ENCODE measurements at regions not wholly inside any gene's neighbourhood (a gene's known extent, or its start where the extent isn't known, plus 50 kb on each side); places are given as distances from the start of the nearest gene placed in this dataset.
A peak's percentile ranks its signal among the peaks of the same experiment; 100 is the strongest.

DNA sequence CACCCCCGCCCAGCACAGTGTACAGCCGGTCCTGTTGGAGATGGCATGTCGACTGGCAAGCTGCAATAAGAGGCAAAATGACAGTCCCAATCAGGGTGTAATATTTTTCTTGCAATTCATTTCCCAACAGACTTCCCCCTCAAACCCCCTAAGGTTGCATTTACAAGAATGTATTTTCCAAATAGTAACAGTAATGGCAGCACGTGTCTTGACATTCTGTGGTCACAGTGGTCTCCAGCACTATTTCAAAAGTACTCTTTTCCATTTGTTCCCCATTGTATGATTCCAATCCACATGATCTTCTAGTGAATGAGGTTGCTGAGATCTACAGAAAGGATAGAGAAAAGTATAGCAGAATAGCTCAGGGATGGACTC is 97.8 kb upstream of the CARMIL1 start:
- Histone ChIP-seq H3K23ac (ENCODE audit: low read depth, low read length) (no peak overlapping the region), H4K8ac (ENCODE audit: low read depth in 2 of 2, low read length in 2 of 2) (no peak overlapping the region), H2AK9ac (replicated peaks; ENCODE audit: low read depth, low read length, poor library complexity) (no peak overlapping the region), H2BK20ac (ENCODE audit: low read depth, low read length) (peak overlapping the region; percentile 37; the same call in 1 of the 2 replicates), H4K5ac (ENCODE audit: low read depth, low read length) (no peak overlapping the region; the same call in 1 of the 2 replicates), H2BK120ac (ENCODE audit: low read depth, low read length) (peak overlapping the region; percentile 39), H4K91ac (ENCODE audit: insufficient read depth, low read depth, low read length) (peak overlapping the region; percentile 33; the same call in 1 of the 2 replicates), H3K79me1 (ENCODE audit: low read depth in 1 of 2, low read length in 2 of 2) (no peaks in the 10 kb centered on the region), H3K18ac (ENCODE audit: low read depth, low read length) (no peak overlapping the region), H3K27ac (ENCODE audit: insufficient read depth, low read length) (no peak overlapping the region), H2BK5ac (ENCODE audit: low read depth, low read length, poor library complexity, severe bottlenecking) (no peak overlapping the region), H3K4me3 (ENCODE audit: insufficient read depth, low read depth, low read length) (no peak overlapping the region), H3K27me3 (ENCODE audit: control insufficient read depth, insufficient read depth, low read length) (no peaks in the 10 kb centered on the region), H3K36me3 (ENCODE audit: control insufficient read depth, insufficient read depth, low read length) (no peaks in the 10 kb centered on the region), H3K4ac (ENCODE audit: low read depth, low read length) (peak overlapping the region; percentile 14), H2BK15ac (ENCODE audit: low read depth, low read length) (peak overlapping the region; percentile 30; the same call in 2 of the 3 replicates), H3K9ac (ENCODE audit: low read depth, low read length) (no peak overlapping the region), H3K4me1 (ENCODE audit: control insufficient read depth, insufficient read depth, low read length) (peaks cover 5% of the 10 kb centered on the region), H2AK5ac (ENCODE audit: low read depth, low read length) (no peak overlapping the region), H3K9me1 (ENCODE audit: insufficient read depth, low read length) (no peaks in the 10 kb centered on the region), H3K4me2 (ENCODE audit: low read depth, low read length) (no peak overlapping the region), H3K14ac (replicated peaks; ENCODE audit: low read depth, low read length) (no peak overlapping the region), H3K9me3 (ENCODE audit: control insufficient read depth, insufficient read depth, low read length) (0 out of 2 replicates have a peak, but pooled peaks cover 2% of the 10 kb centered on the region), H3K56ac (ENCODE audit: extremely low read depth, insufficient read depth, low read length) (no peak overlapping the region), H4K20me1 (ENCODE audit: insufficient read depth, low read length) (no peaks in the 10 kb centered on the region), H2AFZ (replicated peaks; ENCODE audit: low read length, poor library complexity) (no peak overlapping the region)
- intact Hi-C loops (cut with micrococcal nuclease), result no loop called here
- ATAC-seq (ENCODE audit: low read depth) (no peak), DNase-seq (no peak)
- dilution Hi-C loops (cut with HindIII; ENCODE audit: low sequenced_read_pairs, unreplicated experiment), result no loop called here
- POLR2A ChIA-PET (ENCODE audit: unreplicated experiment), result no interaction called here
- in situ Hi-C loops (cut with MboI; ENCODE audit: low sequenced_read_pairs), result no loop called here
- CTCF ChIA-PET, result no interaction called here
- no TSS peak for BruUV-seq (replicated peaks)
- TF ChIP-seq, protein P1, sequence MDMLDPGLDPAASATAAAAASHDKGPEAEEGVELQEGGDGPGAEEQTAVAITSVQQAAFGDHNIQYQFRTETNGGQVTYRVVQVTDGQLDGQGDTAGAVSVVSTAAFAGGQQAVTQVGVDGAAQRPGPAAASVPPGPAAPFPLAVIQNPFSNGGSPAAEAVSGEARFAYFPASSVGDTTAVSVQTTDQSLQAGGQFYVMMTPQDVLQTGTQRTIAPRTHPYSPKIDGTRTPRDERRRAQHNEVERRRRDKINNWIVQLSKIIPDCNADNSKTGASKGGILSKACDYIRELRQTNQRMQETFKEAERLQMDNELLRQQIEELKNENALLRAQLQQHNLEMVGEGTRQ (IDR thresholded peaks at IDR 0.05; ENCODE audit: low read depth, low read length), result no peak
- TF ChIP-seq, protein P2, sequence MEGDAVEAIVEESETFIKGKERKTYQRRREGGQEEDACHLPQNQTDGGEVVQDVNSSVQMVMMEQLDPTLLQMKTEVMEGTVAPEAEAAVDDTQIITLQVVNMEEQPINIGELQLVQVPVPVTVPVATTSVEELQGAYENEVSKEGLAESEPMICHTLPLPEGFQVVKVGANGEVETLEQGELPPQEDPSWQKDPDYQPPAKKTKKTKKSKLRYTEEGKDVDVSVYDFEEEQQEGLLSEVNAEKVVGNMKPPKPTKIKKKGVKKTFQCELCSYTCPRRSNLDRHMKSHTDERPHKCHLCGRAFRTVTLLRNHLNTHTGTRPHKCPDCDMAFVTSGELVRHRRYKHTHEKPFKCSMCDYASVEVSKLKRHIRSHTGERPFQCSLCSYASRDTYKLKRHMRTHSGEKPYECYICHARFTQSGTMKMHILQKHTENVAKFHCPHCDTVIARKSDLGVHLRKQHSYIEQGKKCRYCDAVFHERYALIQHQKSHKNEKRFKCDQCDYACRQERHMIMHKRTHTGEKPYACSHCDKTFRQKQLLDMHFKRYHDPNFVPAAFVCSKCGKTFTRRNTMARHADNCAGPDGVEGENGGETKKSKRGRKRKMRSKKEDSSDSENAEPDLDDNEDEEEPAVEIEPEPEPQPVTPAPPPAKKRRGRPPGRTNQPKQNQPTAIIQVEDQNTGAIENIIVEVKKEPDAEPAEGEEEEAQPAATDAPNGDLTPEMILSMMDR (conservative IDR thresholded peaks at IDR 0.05; ENCODE audit: low read depth, low read length), result no peak
- no peak for TF ChIP-seq MAFK (IDR thresholded peaks at IDR 0.05; ENCODE audit: low read depth, low read length)
- no CpG with 5 or more reads among the region's 4 CpGs for WGBS, 2 experiments (ENCODE audit: extremely low coverage in 2 of 2, insufficient read length in 1 of 2)

Measured in IMR-90 (cell line).